SK-N-SH treated with all-trans-retinoic acid at 6 μM for 48 hours (cell line): ENCODE measurements at regions not wholly inside any gene's neighbourhood (a gene's known extent, or its start where the extent isn't known, plus 50 kb on each side); places are given as distances from the start of the nearest gene placed in this dataset.

Source experiments
- ATAC-seq: fragments of 200-7000 bp; cut with Tn5 transposase; 3 replicates; pipeline ENCODE4 v1.9.1; 2020; ENCODE audit warnings: mild to moderate bottlenecking, moderate library complexity
- ARNTL ChIP-seq: fragments of 450-650 bp; formaldehyde crosslinking; IDR thresholded peaks from 2 replicates; pipeline ENCODE4 v1.5.0; 2020; ENCODE audit warnings: low read depth, mild to moderate bottlenecking, moderate library complexity, borderline replicate concordance
- BACH2 ChIP-seq: fragments of 250-450 bp; sonication (Bioruptor Pico); IDR thresholded peaks from 2 replicates; pipeline ENCODE4 v1.9.0; 2021; ENCODE audit warnings: mild to moderate bottlenecking, borderline replicate concordance
- CREB5 ChIP-seq: fragments of 250-450 bp; sonication (Bioruptor Pico); IDR thresholded peaks from 2 replicates; pipeline ENCODE4 v1.5.1; 2020; ENCODE audit warnings: low read depth, mild to moderate bottlenecking, moderate library complexity
- CSDC2 ChIP-seq: fragments of 250-450 bp; sonication (Bioruptor Pico); IDR thresholded peaks from 2 replicates; pipeline ENCODE4 v1.5.0; 2020; ENCODE audit warnings: mild to moderate bottlenecking, moderate library complexity
- CSRNP3 ChIP-seq: fragments of 250-450 bp; sonication (Bioruptor Pico); IDR thresholded peaks from 2 replicates; pipeline ENCODE4 v1.5.1; 2021; ENCODE audit warnings: mild to moderate bottlenecking, moderate library complexity
- ESRRG ChIP-seq: fragments of 250-450 bp; sonication (Bioruptor Pico); IDR thresholded peaks from 2 replicates; pipeline ENCODE4 v1.6.1; 2021; ENCODE audit warnings: mild to moderate bottlenecking
- ISL1 ChIP-seq: fragments of 250-450 bp; sonication (Bioruptor Pico); IDR thresholded peaks from 2 replicates; pipeline ENCODE4 v2.1.2; 2022; ENCODE audit warnings: mild to moderate bottlenecking, moderate library complexity
- OSR1 ChIP-seq: fragments of 250-450 bp; sonication (Bioruptor Pico); IDR thresholded peaks from 2 replicates; pipeline ENCODE4 v1.8.0; 2022; ENCODE audit warnings: moderate library complexity, mild to moderate bottlenecking, inconsistent platforms
- PATZ1 ChIP-seq: fragments of 250-450 bp; sonication (Bioruptor Pico); IDR thresholded peaks from 2 replicates; pipeline ENCODE4 v1.8.0; 2020; ENCODE audit warnings: mild to moderate bottlenecking, moderate library complexity, borderline replicate concordance
- POU6F1 ChIP-seq: fragments of 250-450 bp; sonication (Bioruptor Pico); IDR thresholded peaks from 2 replicates; pipeline ENCODE4 v1.8.0; 2021; ENCODE audit warnings: low read depth, mild to moderate bottlenecking, moderate library complexity, borderline replicate concordance
- PPARA ChIP-seq: fragments of 250-450 bp; sonication (Bioruptor Pico); IDR thresholded peaks from 2 replicates; pipeline ENCODE4 v1.5.0; 2020; ENCODE audit warnings: mild to moderate bottlenecking, borderline replicate concordance
- RARB ChIP-seq: fragments of 250-450 bp; sonication (Bioruptor Pico); IDR thresholded peaks from 2 replicates; pipeline ENCODE4 v1.8.0; 2021; ENCODE audit warnings: mild to moderate bottlenecking, moderate library complexity
- SNAI2 ChIP-seq: fragments of 250-450 bp; sonication (Bioruptor Pico); IDR thresholded peaks from 2 replicates; pipeline ENCODE4 v1.5.0; 2020; ENCODE audit warnings: mild to moderate bottlenecking, moderate library complexity
- TCF4 ChIP-seq: fragments of 250-450 bp; sonication (Bioruptor Pico); IDR thresholded peaks from 2 replicates; pipeline ENCODE4 v1.8.0; 2021; ENCODE audit warnings: mild to moderate bottlenecking, moderate library complexity, borderline replicate concordance
- TSHZ2 ChIP-seq: fragments of 250-450 bp; sonication (Bioruptor Pico); IDR thresholded peaks from 2 replicates; pipeline ENCODE4 v1.5.0; 2020; ENCODE audit warnings: mild to moderate bottlenecking, moderate library complexity
- ZC3H10 ChIP-seq: fragments of 250-450 bp; sonication (Bioruptor Pico); IDR thresholded peaks from 2 replicates; pipeline ENCODE4 v1.5.1; 2021; ENCODE audit warnings: mild to moderate bottlenecking, moderate library complexity
- ZFP30 ChIP-seq: fragments of 450-650 bp; formaldehyde crosslinking; IDR thresholded peaks from 2 replicates; pipeline ENCODE4 v1.5.0; 2022; ENCODE audit warnings: mild to moderate bottlenecking, moderate library complexity
- ZNF565 ChIP-seq: fragments of 450-650 bp; formaldehyde crosslinking; conservative IDR thresholded peaks from 2 replicates; pipeline ENCODE4 v1.5.0; 2020; ENCODE audit warnings: low read depth, mild to moderate bottlenecking, moderate library complexity
- ZNF70 ChIP-seq: fragments of 450-650 bp; formaldehyde crosslinking; IDR thresholded peaks from 2 replicates; pipeline ENCODE4 v1.5.0; 2020; ENCODE audit warnings: mild to moderate bottlenecking, moderate library complexity
- ZNF8 ChIP-seq: fragments of 450-650 bp; formaldehyde crosslinking; IDR thresholded peaks from 2 replicates; pipeline ENCODE4 v1.5.0; 2020; ENCODE audit warnings: mild to moderate bottlenecking, moderate library complexity

- TF ChIP-seq PATZ1 (CRISPR knock-in tag): no peak
Observed at GRCh38 chr14:56414236-56414635, 165.4 kb upstream of the TMEM260 start (continued).

- TF ChIP-seq TCF4 (CRISPR knock-in tag): no peak
- no peak for TF ChIP-seq POU6F1 (CRISPR knock-in tag)
- no peak for TF ChIP-seq CSRNP3 (CRISPR knock-in tag)
- no peak for TF ChIP-seq CSDC2 (CRISPR knock-in tag)
- TF ChIP-seq ARNTL: no peak
- no peak for TF ChIP-seq OSR1 (CRISPR knock-in tag)
- TF ChIP-seq CREB5 (CRISPR knock-in tag): no peak
- TF ChIP-seq ESRRG (CRISPR knock-in tag): no peak
- TF ChIP-seq ZC3H10 (CRISPR knock-in tag): no peak
- TF ChIP-seq ZNF565 (CRISPR knock-in tag): no peak
- TF ChIP-seq PPARA (CRISPR knock-in tag): no peak
- TF ChIP-seq PATZ1 (CRISPR knock-in tag): no peak
- TF ChIP-seq ZFP30 (CRISPR knock-in tag): no peak
- no peak for TF ChIP-seq ZNF8 (CRISPR knock-in tag)
- TF ChIP-seq ISL1 (CRISPR knock-in tag): no peak
- TF ChIP-seq ZNF70 (CRISPR knock-in tag): no peak
- TF ChIP-seq TSHZ2 (CRISPR knock-in tag): no peak
- no peak for ATAC-seq
Observed at GRCh38 chr14:56416213-56416612, 163.4 kb upstream of the TMEM260 start.

GRCh38 chr14:56417173-56417572 lies 162.4 kb upstream of the TMEM260 start:
- no peak for ATAC-seq
- no peak for TF ChIP-seq PATZ1 (CRISPR knock-in tag)
- TF ChIP-seq RARB (CRISPR knock-in tag): no peak
- TF ChIP-seq OSR1 (CRISPR knock-in tag): no peak
- no peak for TF ChIP-seq ARNTL
- no peak for TF ChIP-seq ISL1 (CRISPR knock-in tag)
- no peak for TF ChIP-seq PPARA (CRISPR knock-in tag)
- no peak for TF ChIP-seq CSRNP3 (CRISPR knock-in tag)
- TF ChIP-seq SNAI2: no peak
- no peak for TF ChIP-seq ZNF565 (CRISPR knock-in tag)
- TF ChIP-seq BACH2 (CRISPR knock-in tag): no peak
- no peak for TF ChIP-seq CSDC2 (CRISPR knock-in tag)
- TF ChIP-seq ESRRG (CRISPR knock-in tag): no peak
- no peak for TF ChIP-seq ZC3H10 (CRISPR knock-in tag)
